Endothelial cell of umbilical vein (primary cell): ENCODE measurements at regions not wholly inside any gene's neighbourhood (a gene's known extent, or its start where the extent isn't known, plus 50 kb on each side); places are given as distances from the start of the nearest gene placed in this dataset.

Experiments used
- FOS ChIP-seq: IDR thresholded peaks from 2 replicates; pipeline ENCODE4 v1.6.1; 2011; ENCODE audit warnings: mild to moderate bottlenecking, low read length, moderate library complexity, borderline replicate concordance; ENCODE audit not compliant: insufficient read depth
- TF ChIP-seq, protein P1 (sequence below): IDR thresholded peaks from 2 replicates; pipeline ENCODE4 v1.6.1; 2011; ENCODE audit not compliant: insufficient read depth, insufficient read length
- TF ChIP-seq, protein P2 (sequence below), 2 donors: IDR thresholded peaks; 1 replicate in 1 of 2; 2 replicates in 1 of 2; pipeline ENCODE4 v1.5.1; 2011; ENCODE audit warnings: low read length in 2 of 2, mild to moderate bottlenecking in 2 of 2, moderate library complexity in 2 of 2, control low read depth in 1 of 2, inconsistent platforms in 1 of 2, low read depth in 1 of 2; ENCODE audit not compliant: insufficient read depth in 1 of 2; ENCODE audit errors: extremely low read depth in 1 of 2

- TF ChIP-seq, protein P1, sequence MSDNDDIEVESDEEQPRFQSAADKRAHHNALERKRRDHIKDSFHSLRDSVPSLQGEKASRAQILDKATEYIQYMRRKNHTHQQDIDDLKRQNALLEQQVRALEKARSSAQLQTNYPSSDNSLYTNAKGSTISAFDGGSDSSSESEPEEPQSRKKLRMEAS, result no peak
- TF ChIP-seq FOS, result no peak
- TF ChIP-seq, protein P2, sequence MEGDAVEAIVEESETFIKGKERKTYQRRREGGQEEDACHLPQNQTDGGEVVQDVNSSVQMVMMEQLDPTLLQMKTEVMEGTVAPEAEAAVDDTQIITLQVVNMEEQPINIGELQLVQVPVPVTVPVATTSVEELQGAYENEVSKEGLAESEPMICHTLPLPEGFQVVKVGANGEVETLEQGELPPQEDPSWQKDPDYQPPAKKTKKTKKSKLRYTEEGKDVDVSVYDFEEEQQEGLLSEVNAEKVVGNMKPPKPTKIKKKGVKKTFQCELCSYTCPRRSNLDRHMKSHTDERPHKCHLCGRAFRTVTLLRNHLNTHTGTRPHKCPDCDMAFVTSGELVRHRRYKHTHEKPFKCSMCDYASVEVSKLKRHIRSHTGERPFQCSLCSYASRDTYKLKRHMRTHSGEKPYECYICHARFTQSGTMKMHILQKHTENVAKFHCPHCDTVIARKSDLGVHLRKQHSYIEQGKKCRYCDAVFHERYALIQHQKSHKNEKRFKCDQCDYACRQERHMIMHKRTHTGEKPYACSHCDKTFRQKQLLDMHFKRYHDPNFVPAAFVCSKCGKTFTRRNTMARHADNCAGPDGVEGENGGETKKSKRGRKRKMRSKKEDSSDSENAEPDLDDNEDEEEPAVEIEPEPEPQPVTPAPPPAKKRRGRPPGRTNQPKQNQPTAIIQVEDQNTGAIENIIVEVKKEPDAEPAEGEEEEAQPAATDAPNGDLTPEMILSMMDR (IDR thresholded peaks at IDR 0.05; ENCODE audit: extremely low read depth in 1 of 2, insufficient read depth in 1 of 2, low read depth in 1 of 2, low read length in 2 of 2), result no peak
These were observed 62.9 kb upstream of the XCR1 start for GRCh38 chr3:46090161-46090591.
